NCI-H748 treated with DMSO at 0.1 percent for 48 hours (cell line): ENCODE measurements at regions not wholly inside any gene's neighbourhood (a gene's known extent, or its start where the extent isn't known, plus 50 kb on each side); places are given as distances from the start of the nearest gene placed in this dataset.
"Not testable (repeated sequence)": the region's sequence is repeated elsewhere in the genome, so short reads cannot be mapped to it uniquely, and the experiment has no call there.

Experiments
- DNase-seq: peaks from one replicate; lab custom pipeline; 2025; lab: John Stamatoyannopoulos, UW

DNA sequence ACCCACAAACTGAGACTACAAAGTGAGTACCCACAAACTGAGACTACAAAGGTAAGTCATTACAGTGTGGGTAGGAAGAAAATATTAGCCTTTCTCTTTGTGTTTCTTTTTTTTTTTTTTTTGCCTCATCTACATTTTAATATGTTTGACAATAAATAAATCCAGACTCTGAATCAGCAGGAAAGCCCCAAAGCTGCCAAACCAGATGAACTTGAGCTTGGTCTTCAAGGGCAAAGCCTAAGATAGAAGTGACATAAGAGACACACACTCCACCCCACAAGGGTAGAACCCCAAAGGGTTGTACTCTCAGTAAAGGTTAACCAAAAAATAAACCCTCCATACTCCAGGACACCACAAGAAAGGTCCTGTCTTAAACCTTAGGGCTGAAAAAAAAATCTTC, 326.8 kb upstream of the ARID1B start:
- DNase-seq, result no peak

DNA sequence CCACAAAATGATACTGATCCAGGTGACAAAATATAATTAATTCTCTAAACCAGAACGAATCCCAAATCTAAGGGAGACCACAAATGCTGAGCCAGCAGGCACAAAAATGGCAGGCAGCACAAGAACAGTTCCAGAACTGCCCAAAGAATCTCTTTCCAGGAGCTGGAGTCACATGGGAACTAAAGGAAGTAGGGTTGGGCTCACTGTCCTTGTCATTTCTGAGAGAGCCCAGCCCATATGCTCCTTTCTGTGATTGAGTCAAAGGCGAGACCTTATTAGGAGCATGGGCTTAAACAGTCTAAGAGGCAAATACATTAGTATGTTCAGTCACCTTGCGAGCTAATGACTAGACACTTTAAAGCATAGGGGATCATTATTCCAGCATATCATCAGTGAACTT, 327.6 kb upstream of the ARID1B start:
- DNase-seq, result no peak

DNA sequence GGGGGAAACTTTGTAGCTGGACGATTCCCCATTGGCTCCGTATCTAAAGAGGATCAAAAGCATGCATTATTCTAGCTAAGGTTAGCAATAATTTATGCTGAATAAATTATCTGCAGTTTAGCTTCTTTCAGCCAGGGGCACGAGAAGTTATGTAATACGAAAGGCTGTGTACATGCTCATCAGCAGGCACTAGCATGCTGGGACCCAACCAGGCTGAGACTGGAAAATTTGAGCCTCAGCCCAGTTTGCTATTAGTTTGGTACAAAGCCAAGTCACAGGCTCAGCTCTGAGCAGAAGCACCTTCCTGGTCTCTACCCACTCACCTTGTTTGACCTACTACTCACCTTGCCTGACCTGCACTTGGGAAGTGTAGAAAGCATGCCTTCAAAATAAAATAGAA, 328.1 kb upstream of the ARID1B start:
- DNase-seq, result no peak

DNA sequence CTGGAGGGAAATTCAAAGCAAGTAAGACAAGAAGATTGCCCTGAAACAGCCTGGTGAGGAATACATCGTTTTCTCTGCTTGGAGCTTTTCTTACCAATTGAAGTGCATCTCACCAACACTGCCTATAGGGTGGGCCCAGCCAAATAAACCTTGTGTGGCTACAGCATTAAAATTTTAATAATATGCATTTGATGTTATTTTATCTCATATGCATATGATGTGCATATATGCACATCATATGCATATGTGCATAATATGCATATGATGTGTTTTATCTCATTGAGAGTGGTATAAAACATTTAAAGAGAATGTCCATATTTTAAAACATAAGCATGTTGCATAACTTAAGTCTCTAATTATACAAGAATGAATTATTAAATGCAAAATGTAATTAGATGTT, 328.6 kb upstream of the ARID1B start:
- no peak for DNase-seq

DNA sequence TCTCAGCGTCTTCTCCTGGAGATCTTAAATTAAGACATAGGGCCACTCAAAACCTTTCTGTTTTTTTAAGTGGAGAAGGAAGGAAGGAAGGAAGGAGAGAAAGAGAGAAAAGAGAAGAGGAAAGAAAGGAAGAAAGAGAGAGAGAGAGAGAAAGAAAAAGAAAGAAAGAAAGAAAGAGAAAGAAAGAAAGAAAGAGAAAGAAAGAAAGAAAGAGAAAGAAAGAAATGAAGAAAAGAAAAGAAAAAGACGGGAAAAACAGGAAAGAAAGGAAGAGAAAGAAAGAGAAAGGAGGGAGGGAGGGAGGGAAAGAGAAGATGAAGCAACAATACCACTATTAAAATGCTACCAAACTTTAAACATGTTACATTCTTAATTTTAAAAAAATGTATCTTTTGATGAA, 336.5 kb upstream of the ARID1B start:
- DNase-seq, result no peak

DNA sequence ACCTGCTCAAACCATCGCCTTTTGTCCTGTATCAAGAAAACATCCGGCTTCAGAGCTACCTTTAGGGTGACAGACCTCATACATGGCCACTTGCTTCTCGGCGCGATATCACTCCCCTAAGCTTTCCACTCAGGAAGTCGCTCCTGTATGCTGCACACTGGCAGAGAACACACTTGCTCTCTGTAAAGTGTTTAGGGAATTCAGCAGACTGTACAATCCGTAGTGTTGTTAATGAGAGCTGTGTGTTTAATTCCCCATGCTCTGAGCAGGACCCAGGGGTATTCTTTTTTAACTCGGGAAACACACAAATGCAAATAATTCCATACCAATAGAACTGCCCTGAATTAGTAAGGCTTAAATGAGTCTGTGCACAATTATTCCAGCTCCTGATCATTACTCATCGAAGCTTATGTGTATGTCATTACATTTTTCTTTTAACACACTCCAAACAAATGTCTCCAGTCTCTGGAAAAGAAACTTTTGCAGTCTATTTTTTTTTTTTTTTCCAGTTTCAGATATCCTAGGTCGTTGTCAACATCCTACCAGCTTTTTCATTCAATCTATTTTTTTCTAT, 338.7 kb upstream of the ARID1B start:
- peak; percentile 61 for DNase-seq

DNA sequence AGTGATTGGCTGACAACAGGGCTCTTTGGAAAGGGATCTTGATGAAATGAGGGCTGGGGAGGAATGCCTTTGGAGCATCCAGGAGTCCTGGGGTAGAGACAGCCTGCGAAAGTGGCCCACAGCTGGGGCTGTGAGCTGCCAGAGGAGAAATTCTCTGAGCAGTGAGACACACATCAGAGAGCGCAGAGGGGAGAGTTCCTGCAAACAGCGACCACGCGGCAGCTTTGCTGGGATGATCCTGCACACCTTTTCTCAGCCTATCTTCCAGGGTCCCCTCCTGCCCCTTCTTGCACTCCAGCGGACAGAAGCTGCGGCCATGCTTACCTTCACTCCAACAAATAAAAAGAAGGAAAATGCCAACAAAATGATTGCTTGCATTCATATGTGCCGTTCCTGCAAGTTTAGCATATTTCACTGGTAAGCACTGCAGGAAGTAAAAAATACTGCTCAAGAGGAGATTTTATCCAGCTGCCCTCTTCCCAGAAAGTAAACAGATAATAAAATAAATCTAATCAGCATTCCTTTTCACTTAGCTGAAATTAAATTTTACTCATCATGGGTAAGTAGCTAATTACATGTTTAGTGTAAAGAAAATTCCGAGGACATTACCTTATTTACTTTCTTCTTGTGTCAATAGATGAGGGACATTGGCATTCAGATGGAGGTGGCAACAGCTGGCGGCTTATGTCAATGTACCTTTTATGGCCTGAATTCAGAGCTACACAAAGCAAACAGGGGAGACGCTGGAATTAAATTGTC, 339.9 kb upstream of the ARID1B start:
- peak; percentile 96 for DNase-seq

DNA sequence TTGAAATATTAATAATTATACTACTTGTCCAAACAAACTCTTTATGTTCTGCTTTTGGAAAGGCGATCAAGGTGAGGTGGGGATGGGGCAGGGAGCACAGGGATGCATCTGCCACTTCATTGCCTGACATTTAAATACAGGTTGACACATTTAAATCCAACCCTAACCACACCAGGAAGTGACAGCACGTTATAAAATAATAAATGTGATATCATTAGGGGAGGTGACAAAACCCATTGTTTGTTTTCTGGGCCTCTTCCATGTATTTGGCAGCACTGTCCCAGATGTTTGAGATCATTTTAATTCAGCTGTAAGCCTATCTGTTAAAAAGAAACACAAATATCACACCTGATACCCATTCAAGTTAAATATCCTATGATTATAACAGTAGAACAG, 342.4 kb upstream of the ARID1B start:
- no peak for DNase-seq

DNA sequence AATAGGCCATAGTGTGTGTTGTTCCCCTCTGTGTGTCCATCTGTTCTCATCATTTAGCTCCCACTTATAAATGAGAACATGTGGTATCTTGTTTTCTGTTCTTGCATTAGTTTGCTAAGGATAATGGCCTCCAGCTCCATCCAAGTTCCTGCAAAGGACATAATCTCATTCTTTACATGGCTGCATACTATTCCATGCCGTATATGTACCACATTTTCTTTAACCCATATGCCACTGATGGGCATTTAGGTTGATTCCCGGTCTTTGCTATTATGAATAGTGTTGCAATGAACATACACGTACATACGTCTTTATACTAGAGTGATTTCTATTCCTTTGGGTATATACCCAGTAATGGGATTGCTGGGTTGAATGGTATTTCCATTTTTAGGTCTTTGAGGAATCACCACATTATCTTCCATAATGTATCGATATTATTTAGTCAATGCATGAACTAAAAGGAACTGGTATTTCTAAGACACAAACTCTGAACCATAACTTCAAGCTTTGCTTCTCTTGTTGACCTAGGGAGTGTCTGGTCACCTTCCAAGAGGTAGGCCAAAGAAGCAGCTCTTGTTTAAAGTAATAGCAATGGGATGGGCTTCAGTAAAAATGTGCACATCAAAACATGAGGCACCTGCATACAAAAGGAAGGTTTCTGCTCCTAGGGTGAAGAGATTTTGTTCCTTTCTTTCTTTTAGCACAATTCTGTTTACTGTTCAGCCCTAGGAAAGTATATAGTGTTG, 343.0 kb upstream of the ARID1B start:
- no peak for DNase-seq

DNA sequence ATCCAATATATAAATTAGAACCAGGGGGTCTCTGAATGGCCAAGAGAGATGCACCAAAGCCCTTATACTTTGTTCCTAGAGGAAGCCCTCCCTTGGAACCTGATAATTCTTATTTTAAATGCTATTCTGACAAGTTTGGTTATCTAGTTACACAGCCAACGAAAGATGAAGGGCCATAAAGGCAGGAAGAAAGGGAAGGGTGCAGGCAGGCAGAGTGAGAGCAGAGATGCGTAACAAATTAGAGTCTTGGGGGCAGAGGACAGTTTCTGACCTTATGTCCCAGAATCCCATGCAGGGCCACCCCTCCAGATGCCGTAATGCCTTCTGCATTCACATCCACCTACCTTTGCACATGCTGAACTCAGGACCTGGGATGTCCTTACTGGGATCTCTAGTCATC, 344.6 kb upstream of the ARID1B start:
- no peak for DNase-seq

DNA sequence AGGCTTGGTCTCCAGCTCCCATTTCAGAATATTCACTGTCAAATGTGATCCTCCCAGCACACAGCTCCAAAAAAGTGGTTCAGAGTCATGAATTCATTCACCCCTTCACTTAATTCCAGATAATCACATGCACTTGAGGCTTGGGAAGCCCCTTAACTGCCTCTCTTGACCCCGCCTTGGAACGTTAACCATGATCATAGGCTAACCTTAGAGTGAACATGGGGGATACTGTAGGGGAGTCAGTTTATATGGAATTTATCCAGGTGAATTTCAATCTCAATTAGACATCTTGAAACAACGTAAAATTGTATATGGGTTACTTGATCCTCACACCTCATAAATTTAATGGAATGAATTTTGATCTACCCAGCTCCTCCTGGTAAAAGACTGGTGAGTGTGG, 346.8 kb upstream of the ARID1B start:
- DNase-seq, result no peak

DNA sequence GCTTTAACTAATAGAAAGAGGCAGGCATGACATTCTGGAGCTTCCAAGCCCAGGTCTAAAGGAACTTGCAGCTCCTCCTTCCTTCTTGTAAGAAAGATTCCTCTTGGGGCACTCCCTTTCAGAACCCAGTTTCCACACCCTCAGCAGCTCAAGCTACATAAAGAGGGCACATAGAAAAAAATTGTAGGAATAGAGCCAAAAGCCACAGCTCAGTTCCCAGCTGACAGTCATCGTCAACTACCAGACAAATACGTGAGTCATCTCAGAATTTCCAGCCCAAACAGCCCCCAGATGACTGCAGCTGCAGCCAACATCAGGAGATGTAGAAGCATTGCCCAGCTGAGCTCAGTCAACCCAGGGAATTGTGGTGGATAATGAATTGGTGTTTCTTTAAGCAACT, 349.8 kb upstream of the ARID1B start:
- no peak for DNase-seq

DNA sequence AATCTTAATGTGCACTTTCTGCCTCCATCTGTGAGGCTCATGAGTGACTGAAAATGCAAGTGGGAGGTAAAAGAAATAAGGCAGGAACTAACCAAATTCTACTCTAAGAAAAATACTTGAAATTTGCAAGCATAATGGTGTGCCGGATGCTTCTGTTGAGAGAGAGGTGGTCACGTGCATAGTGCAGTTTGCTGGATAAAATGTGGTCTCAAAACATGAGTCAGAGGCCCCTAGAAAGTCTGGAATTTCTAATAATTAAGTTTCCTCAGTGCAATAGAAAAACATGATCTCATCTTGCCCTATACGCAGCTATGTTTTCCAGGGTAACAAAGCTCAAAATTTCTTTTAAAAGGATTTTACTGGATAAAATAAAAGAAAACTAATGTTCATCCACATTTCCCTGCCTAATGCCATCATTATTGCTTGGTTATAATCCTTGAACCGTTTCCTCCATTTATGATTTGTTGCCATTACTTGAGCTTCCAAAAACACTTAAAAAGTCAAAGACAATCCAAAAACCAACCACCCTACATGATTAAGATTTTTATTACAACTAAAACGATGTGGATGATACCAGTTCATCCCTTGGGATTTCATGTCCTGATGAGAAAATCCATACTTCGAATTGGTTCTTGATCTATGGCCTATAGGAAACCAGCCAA, 351.7 kb upstream of the ARID1B start:
- no peak for DNase-seq

DNA sequence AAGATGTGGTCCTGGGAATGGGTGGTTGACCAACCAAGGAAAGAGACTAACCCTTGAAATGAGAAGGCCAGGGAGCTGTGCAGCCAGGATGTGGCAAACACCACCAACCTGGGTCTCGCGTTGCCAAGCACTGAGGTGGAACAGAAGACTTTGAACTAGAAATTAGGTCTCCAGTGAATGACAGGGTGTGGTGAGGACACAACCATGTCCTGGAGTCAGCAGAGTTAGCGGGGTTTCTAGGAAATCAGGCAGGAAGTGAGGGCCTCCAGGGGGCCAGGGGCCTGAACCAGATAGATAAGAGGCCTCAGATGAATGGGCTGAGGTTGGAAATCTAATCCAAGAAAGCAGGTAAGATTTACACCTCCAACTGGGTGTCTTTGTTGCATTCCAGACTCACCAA, 353.3 kb upstream of the ARID1B start:
- DNase-seq, result no peak

DNA sequence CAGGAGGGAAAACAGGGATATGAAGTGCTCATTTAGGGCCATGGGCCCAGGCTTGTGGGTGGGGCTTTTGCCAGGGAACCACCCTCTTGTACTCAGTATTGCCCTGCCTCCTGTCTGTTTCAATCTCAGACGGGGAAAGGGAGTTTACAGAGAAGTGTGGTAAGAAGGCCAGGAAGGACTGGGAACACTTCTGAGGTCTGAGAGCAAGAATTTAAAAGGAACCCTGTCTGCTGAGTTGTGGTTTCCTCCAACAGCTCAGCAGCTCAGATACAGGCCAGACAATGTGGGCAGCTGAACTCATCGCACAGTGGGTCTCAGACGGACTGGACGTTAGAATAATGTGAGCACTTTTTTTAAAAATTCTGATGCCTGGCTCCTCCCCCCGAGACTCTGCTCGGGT, 354.1 kb upstream of the ARID1B start:
- DNase-seq, result no peak

DNA sequence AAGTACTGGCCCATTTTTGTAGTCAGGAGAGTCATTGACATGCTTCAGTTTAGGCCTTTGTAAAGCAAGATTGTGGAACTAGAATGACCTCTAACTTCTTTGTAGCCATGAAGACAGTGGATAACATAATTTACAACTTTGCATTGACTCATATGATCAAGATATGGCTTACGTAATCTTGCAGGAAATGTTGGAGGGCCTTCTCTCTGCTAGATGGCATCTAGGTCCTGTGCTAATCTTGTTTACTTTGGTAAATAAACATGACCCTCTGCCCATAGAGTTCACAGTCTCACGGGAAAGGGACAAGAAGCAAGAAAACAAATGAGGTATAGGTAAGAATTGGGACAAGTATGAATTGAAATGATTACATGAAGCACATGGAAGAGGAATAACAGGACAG, 355.2 kb upstream of the ARID1B start:
- no peak for DNase-seq

DNA sequence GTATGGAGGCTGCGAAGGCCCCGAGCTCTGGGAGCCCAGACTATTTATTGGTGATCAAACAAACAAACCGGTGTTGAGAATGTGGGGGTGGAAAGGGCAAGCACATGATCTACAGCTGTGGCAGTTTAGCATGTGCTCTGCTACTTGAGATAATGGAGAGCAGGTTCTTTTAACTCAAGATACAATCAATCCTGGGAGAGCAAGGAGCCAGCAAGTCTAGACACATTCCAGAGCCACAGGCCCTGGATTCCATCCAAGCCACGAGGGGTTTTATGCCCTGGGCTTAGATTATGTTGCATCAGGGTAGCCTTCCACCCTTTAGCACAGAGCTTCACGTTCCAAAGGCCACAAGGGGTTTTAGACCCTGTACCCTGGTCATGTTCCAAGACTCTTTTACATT, 355.9 kb upstream of the ARID1B start:
- DNase-seq, result not testable (repeated sequence)

DNA sequence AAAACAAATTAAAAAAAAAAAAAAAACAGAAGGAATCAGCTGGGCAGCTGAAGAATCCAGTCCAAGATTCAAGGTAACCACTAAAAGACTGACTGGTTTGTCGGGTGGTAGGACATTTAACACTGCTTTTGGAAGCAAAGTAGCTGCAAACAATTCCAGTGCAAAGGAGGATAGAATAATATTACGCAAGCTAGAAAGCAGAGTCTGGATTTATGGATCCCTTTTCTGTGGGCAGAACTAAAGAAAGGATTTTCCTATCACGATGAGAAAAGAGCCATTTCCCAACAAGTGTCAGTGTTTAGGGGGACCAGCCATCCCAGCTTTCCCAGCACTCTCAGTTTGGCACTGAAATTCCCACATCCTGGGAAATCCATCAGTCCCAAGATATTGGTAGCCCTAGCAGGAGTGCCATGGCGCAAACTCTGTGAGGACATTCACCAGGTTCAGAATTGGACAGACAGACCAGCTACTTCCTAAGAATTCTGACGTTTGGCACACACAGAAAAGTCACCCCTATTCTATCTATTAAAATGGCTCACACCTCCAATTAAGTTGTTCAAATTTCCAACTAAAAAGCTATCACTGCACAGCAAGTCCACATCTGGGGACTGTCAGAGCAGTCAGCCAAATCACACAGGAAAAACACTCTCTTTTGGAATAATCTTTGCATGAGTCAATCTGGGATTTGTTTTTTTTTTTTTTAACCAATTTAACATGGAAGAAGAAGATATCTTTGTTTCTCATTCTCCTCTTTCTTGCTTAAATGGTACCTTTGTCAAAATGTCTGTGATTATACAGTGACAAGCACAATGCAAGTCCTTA, 356.8 kb upstream of the ARID1B start:
- no peak for DNase-seq

DNA sequence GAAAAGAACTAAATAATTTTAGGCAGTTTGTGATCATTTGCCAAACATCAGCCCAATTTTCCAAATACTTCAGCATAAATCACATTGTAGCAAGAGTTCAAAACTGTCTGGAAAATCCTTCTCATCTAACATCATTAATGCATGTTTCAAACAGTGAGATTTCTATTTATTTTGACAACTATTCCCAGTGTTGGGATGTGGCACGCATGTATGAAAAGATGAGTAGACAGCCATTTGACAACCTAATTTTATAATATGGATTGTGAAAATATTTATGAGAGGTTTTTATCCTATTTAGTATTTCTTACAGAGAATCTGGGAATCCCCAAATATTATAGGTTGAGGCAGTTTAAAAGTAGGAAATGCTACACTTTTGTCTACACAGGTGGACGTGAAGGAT, 357.6 kb upstream of the ARID1B start:
- no peak for DNase-seq

DNA sequence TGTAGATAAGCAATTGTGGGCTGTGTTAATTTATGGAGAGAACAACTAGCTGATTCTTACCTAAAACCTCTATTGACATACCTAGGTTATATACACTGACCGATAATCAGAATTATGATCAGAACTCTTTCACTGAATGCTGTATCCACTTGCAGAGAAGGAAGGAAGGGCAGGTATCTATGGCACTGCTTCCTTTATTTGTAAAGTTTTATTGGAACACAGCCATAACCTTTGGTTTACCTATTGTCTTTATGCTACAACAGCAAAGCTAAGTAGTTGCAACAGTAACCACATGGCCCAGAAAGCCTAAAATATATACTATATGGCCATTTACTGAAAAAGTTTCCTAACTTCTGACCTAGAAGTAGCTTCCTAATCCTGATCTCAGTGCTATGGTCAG, 358.9 kb upstream of the ARID1B start:
- no peak for DNase-seq

DNA sequence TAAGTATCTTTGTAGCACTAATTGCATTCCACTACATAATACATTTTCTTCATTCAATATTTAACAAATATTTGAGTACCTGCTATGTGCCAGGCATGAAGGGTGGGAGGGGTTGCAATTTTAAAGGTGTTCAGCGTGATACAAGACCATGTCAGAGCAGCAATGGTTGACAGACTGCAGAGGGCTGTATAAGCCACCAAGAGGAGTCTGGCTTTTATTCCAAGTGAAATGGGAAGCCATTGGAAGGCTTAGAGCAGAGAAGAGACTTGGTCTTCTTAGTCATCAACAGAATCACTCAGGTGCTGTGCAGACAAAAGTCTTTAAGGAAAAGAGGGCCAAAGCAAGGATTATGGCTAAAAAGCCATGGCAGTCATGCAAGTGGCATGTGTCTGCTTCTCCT, 360.8 kb upstream of the ARID1B start:
- no peak for DNase-seq

DNA sequence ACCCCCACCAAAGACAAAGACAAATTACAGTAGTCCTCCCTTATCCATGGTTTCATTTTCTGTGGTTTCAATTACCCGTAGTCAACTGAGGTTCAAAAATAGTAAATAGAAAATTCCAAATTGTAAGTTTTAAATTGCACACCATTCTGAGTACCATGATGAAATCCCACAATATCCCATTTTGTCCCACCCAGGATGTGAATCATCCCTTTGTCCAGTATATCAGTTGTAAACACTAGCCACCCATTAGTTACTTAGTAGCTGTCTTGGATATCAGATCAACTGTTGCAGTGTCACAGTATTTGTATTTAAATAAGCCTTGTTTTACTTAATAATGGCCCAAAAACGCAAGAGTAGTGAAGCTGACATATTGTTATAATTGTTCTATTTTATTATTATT, 364.0 kb upstream of the ARID1B start:
- no peak for DNase-seq
